Tibial nerve (tissue), 4 donors: ENCODE measurements at regions not wholly inside any gene's neighbourhood (a gene's known extent, or its start where the extent isn't known, plus 50 kb on each side); places are given as distances from the start of the nearest gene placed in this dataset.

Experiments used
- DNase-seq, 2 donors: peaks; one replicate each; pipeline ENCODE4 v3.0.0-alpha.2; 2019; ENCODE audit warnings: low spot score in 2 of 2
- H3K27ac ChIP-seq, 4 donors: fragments of 200-600 bp; sonication (generic) in 3 of 4; one replicate each; pipeline ENCODE4 v1.5.1; 2017 to 2019; ENCODE audit warnings: mild to moderate bottlenecking in 1 of 4
- H3K27me3 ChIP-seq, 2 donors: fragments of 200-600 bp; sonication (generic) in 1 of 2; one replicate each; pipeline versions ENCODE4 v1.5.1 to v1.6.0; 2017 to 2019
- H3K36me3 ChIP-seq, 3 donors: fragments of 200-600 bp; sonication (generic); one replicate each; pipeline ENCODE4 v1.5.1; 2018 to 2019
- H3K4me1 ChIP-seq, 4 donors: fragments of 200-600 bp; sonication (generic) in 3 of 4; one replicate each; pipeline ENCODE4 v1.5.1; 2017 to 2019
- H3K4me3 ChIP-seq, 4 donors: fragments of 200-600 bp; sonication (generic) in 3 of 4; one replicate each; pipeline ENCODE4 v1.5.1; 2017 to 2019; ENCODE audit warnings: mild to moderate bottlenecking in 1 of 4, moderate library complexity in 1 of 4
- H3K9me3 ChIP-seq, 4 donors: fragments of 200-600 bp; sonication (generic) in 3 of 4; one replicate each; pipeline ENCODE4 v1.5.1; 2017 to 2019
- EP300 ChIP-seq, 2 donors: sonication (generic); formaldehyde crosslinking; IDR thresholded peaks; one replicate each; pipeline ENCODE4 v1.6.1; 2017; ENCODE audit warnings: antibody characterized with exemption in 2 of 2, mild to moderate bottlenecking in 1 of 2
- POLR2A ChIP-seq, 2 donors: fragments of 450-650 bp; IDR thresholded peaks; one replicate each; pipeline ENCODE4 v1.6.1; 2017; ENCODE audit warnings: antibody characterized with exemption in 2 of 2, mild to moderate bottlenecking in 2 of 2, moderate library complexity in 2 of 2
- WGBS, 2 donors: methylation state at CpG; one replicate each; pipeline ENCODE4 v1.1.5; 2018; 5-methylcytosine and 5-hydroxymethylcytosine counted together
- TF ChIP-seq, protein P1 (sequence below), 5 experiments: fragments of 200-600 bp in 3 of 5; fragments of 450-650 bp in 2 of 5; sonication (generic) in 3 of 5; IDR thresholded peaks; one replicate each; pipeline ENCODE4 v1.5.1; 2016 to 2019; ENCODE audit warnings: antibody characterized with exemption in 5 of 5, mild to moderate bottlenecking in 3 of 5, moderate library complexity in 2 of 5

DNA sequence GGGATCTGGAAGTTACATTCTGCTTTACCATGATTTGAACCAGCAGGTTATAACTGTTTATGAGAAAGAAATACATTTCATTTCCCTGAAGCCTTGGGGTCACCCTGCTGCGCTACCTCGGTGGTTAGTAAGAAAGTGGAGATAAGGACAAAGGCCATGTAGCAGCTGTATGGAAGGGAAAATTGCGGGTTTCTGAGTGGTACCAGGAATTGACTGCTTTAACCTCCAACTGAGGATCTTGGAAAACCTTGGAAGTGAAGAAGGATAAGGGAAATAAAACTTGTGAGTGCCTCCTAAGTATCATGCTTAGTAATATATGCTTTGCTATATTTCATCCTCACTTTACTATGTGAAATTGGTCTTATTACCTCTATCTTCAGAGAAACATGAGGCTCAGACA lies 76.1 kb upstream of the GAP43 start:
- H3K4me3 ChIP-seq = no peak overlapping the region
- 91 to 97% methylated on average over 3 of the region's 3 CpGs for WGBS, 2 donors
- H3K9me3 ChIP-seq = no peaks in the 10 kb centered on the region
- H3K27ac ChIP-seq = no peak overlapping the region
- H3K36me3 ChIP-seq = no peaks in the 10 kb centered on the region
- TF ChIP-seq, protein P1, sequence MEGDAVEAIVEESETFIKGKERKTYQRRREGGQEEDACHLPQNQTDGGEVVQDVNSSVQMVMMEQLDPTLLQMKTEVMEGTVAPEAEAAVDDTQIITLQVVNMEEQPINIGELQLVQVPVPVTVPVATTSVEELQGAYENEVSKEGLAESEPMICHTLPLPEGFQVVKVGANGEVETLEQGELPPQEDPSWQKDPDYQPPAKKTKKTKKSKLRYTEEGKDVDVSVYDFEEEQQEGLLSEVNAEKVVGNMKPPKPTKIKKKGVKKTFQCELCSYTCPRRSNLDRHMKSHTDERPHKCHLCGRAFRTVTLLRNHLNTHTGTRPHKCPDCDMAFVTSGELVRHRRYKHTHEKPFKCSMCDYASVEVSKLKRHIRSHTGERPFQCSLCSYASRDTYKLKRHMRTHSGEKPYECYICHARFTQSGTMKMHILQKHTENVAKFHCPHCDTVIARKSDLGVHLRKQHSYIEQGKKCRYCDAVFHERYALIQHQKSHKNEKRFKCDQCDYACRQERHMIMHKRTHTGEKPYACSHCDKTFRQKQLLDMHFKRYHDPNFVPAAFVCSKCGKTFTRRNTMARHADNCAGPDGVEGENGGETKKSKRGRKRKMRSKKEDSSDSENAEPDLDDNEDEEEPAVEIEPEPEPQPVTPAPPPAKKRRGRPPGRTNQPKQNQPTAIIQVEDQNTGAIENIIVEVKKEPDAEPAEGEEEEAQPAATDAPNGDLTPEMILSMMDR (IDR thresholded peaks at IDR 0.05) = no peak
- H3K4me1 ChIP-seq = peaks cover 0 to 27% (median 3%) of the 10 kb centered on the region in 4 donors
- no peaks in the 10 kb centered on the region for H3K27me3 ChIP-seq
- no peak for DNase-seq

DNA sequence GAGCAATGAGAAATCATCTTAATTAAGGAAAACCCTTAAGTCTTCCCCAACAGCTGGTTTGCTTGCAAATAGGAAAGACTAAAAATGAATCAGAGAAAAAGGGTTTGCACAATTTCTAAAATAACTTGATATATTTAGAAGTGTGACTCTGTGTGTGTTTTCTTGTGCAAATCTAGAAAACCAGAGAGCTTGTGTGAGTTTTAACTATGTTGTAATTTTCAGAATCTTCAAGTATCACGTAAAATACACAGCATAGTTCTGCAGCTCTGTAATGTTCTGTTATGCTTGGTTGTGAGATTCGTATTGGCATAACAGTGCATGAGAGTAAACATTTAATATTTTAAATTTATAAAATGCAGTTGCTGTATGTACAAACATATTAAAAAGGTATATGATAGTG lies 74.7 kb upstream of the GAP43 start:
- TF ChIP-seq EP300 (IDR thresholded peaks at IDR 0.05) (no peak), POLR2A (IDR thresholded peaks at IDR 0.05) (no peak)
- TF ChIP-seq, protein P1 (IDR thresholded peaks at IDR 0.05) = no peak
- 59 to 62% methylated on average over 2 of the region's 2 CpGs for WGBS, 2 donors
- H3K36me3 ChIP-seq = no peaks in the 10 kb centered on the region
- DNase-seq = no peak
- no peaks in the 10 kb centered on the region for H3K9me3 ChIP-seq
- H3K4me1 ChIP-seq = peaks cover 0 to 27% (median 3%) of the 10 kb centered on the region in 4 donors
- no peaks in the 10 kb centered on the region for H3K27me3 ChIP-seq
- H3K4me3 ChIP-seq = no peak overlapping the region
- H3K27ac ChIP-seq = no peak overlapping the region

DNA sequence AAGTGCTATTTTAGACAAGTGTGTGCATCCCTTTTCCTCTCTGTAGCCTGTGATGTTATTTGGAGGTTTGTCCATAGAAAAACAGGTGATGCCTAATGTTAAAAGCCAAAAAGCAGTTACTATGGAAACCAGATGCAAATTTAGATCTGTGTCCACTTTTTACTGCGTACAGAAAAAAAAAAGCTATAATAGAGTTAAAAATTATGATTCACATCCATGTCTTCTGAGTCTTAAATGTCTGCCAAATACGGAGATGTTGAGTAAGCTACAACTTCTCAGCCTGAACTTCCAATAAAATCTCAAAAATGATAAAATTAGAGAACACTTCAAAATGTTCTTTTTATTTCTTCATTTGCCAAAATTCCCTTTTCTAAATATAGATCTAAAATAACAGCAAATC lies 74.2 kb upstream of the GAP43 start:
- WGBS, 2 donors = 37 to 44% methylated on average over 2 of the region's 2 CpGs
- DNase-seq = no peak
- TF ChIP-seq EP300 (IDR thresholded peaks at IDR 0.05) (no peak), POLR2A (IDR thresholded peaks at IDR 0.05) (no peak)
- TF ChIP-seq, protein P1 (IDR thresholded peaks at IDR 0.05) = no peak
- H3K27ac ChIP-seq = no peak overlapping the region
- no peaks in the 10 kb centered on the region for H3K9me3 ChIP-seq
- no peaks in the 10 kb centered on the region for H3K27me3 ChIP-seq
- no peaks in the 10 kb centered on the region for H3K36me3 ChIP-seq
- peaks cover 0 to 27% (median 3%) of the 10 kb centered on the region in 4 donors for H3K4me1 ChIP-seq
- H3K4me3 ChIP-seq = no peak overlapping the region

DNA sequence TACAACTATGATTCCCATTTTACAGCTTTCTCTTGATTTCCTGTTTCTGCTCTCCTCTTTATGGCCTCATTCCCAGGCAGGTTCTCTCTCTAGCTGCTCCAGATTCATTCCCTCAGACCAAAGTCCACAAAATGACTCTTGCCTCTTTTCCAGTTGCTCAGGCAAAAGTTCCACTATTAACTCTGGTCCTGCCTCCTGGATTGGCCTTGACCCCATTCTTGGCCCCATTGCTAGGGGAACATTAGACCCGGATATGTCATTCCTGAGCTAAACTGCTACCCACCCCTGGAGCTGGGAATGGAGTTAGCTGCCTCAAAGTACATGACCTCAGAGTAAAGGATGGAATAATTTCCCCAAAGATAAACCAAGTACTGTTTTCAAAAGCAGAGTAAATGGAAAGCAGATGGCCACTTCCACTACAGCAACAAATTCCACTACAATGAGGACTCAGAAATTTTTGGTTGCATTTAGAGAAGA lies 73.0 kb upstream of the GAP43 start:
- peak in 1 of 2 donors; percentile 40 for TF ChIP-seq EP300 (IDR thresholded peaks at IDR 0.05)
- TF ChIP-seq, protein P1 (IDR thresholded peaks at IDR 0.05) = no peak
- peak overlapping the region in 2 of 4 donors; percentile 37 to 60 for H3K27ac ChIP-seq
- H3K9me3 ChIP-seq = no peaks in the 10 kb centered on the region
- H3K4me3 ChIP-seq = no peak overlapping the region
- WGBS, 2 donors = 18 to 36% methylated on average over 1 of the region's 1 CpG
- H3K27me3 ChIP-seq = no peaks in the 10 kb centered on the region
- H3K36me3 ChIP-seq = no peaks in the 10 kb centered on the region
- DNase-seq = peak; percentile 20 to 47
- peaks cover 0 to 27% (median 3%) of the 10 kb centered on the region in 4 donors for H3K4me1 ChIP-seq

DNA sequence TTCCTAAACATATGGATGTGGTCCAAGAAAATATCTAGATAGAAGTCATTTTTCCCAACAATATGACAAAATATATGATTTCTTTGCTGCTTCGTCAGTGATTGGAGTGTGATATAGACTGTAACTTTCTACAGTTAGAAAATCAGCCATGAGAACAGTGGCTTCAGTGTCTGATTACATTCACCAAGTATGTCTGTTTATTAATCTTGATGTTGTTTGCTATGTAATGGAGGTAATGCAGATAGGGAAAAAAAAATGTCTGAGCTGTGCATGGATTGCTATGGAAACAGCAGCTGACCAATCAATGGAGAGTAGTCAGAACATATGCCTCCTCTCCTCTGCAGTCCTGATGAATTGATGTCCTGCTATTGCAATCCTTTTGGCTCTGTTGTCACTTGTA lies 72.3 kb upstream of the GAP43 start:
- TF ChIP-seq POLR2A (IDR thresholded peaks at IDR 0.05) (no peak), EP300 (IDR thresholded peaks at IDR 0.05) (no peak)
- TF ChIP-seq, protein P1 (IDR thresholded peaks at IDR 0.05) = no peak
- no peak for DNase-seq
- peak overlapping the region in 1 of 4 donors; percentile 28 for H3K27ac ChIP-seq
- H3K36me3 ChIP-seq = no peaks in the 10 kb centered on the region
- peaks cover 0 to 27% (median 3%) of the 10 kb centered on the region in 4 donors for H3K4me1 ChIP-seq
- no peak overlapping the region for H3K4me3 ChIP-seq
- H3K9me3 ChIP-seq = no peaks in the 10 kb centered on the region
- WGBS, 2 donors = 41 to 47% methylated on average over 1 of the region's 1 CpG
- no peaks in the 10 kb centered on the region for H3K27me3 ChIP-seq
